Dermis blood vessel endothelial cell (primary cell): ENCODE measurements at regions not wholly inside any gene's neighbourhood (a gene's known extent, or its start where the extent isn't known, plus 50 kb on each side); places are given as distances from the start of the nearest gene placed in this dataset.

ENCODE experiments used
- DNase-seq: peaks from one replicate; pipeline ENCODE4 v3.0.0; 2010

DNA sequence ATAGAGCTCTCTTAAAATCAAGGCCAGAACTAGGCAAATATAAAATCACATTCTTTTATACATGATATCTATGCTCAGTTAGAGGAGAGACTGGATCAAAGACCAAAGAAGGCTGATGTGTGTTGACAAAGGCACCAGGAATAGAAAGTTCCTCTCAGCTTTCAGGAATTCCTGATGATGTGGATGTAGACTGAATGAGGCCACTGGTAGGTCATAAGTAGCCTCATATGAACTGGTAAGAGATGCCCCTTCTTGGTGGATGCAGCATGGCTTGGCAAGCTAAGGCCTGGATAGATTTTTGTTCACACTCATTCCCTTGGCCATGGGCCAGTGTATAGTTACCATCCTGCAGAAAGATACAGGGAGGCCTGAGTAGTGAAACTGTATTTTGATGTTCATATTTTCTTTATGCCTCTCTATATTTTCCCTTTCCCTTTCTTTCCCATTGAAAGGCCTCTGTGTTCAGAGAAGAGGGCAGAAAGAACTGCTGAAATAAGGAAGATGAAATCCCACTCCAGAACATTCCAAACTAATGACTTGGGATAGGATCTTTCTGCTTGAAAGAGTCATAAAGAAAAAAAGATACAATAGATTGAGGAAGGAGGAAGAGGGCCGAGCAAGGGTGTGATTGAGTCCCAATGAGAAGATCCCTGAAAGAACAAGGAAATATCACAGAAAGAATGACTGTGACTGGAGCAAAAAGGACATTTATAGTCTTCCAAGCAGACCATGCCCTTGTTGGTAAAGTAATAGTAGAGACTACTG, 2182.7 kb upstream of the PIK3C3 start:
- DNase-seq, result no peak

GRCh38 chr18:39770399-39770798, 2184.6 kb upstream of the PIK3C3 start:
- no peak for DNase-seq

GRCh38 chr18:39764873-39765272, 2190.2 kb upstream of the PIK3C3 start:
- DNase-seq, result no peak

- DNase-seq, result no peak
Measured at GRCh38 chr18:39761273-39761672, 2193.8 kb upstream of the PIK3C3 start.

DNA sequence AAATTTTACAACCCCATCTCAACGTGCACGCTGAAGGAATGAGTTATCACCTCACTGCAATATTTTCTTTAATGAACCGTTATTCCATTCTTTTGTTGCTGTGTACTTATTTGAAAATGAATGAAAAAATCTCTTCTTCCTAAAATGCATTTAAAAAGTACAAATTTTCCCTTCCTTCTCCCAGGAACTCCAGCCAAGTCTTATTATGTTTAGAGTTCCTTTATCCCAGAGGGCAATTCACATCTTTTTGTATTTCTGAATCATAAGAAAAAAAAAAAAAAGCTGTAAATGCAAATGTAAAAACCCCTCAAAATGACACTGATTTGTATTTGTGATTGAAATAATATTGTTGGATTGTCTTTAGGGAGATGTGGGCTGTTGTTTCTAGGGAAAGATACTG, 2194.3 kb upstream of the CELF4 start:
- no peak for DNase-seq

GRCh38 chr18:39753178-39753577, 2187.6 kb upstream of the CELF4 start:
- DNase-seq, result no peak

DNA sequence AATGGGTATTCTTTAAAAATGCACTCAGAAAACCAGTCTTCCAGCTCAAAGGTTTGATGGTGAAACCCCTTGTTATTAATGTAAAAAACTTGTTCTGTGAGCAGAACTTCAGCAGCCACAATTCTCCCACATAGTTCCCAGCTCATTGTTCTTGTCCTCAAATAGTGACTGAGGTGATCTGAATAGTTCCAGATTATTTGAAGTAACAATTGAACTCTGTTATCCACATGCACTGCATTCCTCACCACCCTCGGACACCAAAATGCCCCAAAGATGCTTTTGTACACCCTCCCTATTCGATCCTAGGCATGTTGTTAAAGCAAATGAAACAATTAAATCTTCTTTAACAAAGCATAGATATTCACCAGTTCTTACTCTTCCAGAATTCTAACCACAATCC, 2186.8 kb upstream of the CELF4 start:
- DNase-seq, result no peak

GRCh38 chr18:39751921-39752320, 2186.3 kb upstream of the CELF4 start:
- no peak for DNase-seq

- no peak for DNase-seq
Measured at GRCh38 chr18:39751161-39751560, 2185.6 kb upstream of the CELF4 start.

DNA sequence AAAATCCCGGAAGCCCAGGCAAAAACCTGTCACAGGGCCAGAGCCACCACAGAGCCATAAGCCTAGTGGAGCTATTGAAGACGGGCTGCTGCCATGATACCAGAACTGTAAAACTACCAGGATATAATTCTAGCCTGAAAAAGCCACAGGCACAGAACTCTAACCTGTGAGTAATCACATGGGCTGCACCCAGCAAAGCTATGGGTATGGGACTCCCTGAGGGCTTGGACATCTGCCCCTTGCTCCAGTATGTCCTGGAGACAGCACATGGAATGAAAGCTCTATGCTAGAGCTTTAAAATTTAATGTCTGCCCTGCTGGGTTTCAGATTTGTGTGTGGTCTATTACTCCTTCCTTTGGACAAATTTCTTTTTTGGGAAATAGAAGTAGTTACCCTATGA, 2183.6 kb upstream of the CELF4 start:
- DNase-seq, result no peak

GRCh38 chr18:39748727-39749126, 2183.1 kb upstream of the CELF4 start:
- DNase-seq, result no peak

DNA sequence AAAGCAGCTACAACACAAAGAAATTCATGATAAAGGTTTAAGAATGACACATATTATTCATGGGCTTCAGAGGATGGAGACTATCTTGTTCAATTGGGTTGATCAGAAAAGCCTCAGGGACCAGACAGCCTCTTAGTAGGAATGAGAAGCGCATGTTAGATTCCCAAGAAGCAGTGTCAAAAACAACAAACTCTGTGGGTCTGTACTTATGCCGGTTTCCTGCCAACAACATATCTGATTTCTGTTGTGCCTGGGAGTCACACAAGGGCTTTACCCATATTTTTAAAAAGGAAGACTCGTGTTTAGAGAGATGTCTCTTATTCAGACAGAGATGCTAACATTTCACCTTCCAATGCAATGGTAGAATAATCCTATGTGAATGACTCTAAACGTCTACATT, 2180.6 kb upstream of the CELF4 start:
- DNase-seq, result no peak

DNA sequence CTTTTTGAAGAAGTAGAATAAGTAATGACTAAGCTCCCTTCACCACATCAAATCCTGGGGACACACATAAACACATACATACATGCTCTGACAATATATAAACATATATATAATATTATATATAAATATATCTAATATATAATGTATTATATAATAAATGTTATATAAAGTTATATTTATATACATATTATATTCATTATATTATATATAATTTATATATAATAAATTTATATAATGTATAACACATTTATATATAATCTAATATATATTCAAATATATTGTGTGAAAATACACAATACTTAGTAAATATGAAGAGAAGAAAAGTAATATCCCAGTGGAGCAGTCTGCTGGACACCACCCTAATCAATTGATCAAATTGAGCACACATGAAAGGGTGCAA, 2177.9 kb upstream of the CELF4 start:
- DNase-seq, result no peak

GRCh38 chr18:39741755-39742466, 2176.3 kb upstream of the CELF4 start:
- DNase-seq, result no peak

DNA sequence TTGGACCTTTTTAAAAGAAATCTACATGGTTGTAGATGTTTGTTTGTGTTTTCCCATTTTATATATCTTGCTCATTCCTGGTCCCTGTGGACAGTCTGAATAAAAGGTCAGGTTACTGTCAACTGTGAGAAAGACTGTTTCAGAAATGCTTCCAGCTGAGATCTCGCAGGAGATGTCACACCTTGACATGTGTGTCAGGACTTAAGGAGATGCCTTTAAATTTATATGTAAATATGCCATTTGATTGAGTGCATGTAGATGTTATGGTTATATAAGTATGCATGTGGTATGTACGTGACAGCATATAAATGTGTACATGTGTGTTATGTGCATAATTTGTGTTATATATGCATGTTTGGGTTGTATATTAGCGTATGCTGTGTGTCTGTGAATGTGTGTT, 2172.3 kb upstream of the CELF4 start:
- no peak for DNase-seq

DNA sequence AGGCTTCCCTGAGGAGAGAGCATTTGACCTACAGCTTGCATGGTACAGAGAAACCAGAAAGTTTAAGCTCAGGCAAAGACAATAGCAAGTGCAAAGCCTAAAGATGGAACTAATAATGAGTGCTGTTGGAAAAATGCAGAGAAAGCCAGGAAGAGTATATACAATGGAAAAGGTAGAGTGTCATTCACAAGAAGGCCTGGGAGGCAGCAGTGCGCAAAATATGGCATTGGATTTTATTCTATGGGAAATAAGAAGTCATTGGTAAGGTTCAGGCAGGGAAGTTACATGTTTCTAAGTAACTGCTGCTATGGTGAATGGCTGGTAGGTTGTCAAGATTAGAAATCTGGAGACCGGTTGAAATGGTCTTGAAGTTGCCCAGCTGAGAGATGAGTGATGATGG, 2167.3 kb upstream of the CELF4 start:
- DNase-seq, result no peak

DNA sequence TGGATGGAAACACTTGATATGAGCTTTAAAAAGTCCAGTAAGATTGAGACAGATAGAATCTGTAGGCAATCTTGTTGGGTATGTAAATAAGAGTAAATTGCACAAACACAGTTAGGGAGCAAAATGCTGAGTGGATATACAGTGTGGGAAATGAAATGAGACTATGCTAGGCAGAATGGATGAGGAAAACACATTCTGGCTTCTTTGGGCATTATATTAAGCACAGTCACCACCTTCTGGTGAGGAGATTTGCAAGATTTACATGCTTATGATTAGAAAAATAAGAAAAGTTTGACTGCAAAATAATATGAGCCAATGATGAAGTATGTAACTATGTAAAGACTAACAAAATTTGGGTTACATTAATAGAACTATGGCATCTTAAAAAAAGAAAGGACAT, 2165.0 kb upstream of the CELF4 start:
- no peak for DNase-seq

GRCh38 chr18:39724652-39725051, 2159.1 kb upstream of the CELF4 start:
- peak; percentile 13 for DNase-seq

DNA sequence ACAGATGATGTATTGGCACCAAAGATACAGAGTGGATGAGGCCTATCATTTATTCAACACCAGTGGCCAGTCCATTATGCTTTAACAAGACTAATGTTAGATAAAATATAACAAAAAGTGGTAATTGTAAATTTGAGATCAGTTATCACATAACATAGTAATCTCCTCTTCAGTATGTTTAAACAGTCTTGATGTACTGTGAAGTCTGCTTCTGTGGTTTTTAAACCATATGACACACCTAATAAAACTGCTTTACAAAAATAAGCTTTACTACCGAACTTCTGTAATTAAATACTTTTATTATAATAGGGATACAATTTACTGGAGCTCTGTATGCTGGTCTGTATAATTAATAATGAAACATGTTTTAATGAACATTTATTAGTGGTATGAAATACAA, 2156.1 kb upstream of the CELF4 start:
- no peak for DNase-seq

DNA sequence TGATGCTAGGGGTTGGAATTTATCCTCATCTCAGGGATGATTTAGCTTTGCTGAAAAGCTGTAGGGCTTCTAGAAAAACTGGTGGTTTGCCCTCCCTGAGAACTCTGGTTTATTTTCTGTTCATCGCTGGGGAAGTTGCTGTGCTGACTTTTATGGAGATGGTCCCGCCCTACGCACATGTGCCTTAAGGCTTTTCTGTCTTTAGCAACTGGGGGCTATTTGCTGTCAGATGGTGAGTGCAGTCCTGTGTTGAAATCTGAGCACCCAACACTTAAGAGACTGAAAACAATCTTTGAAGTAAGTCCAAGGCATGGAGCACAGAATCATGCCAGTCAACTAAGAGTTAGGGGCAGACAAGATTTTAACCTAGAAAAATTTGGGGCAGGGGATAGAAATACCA, 2148.4 kb upstream of the CELF4 start:
- DNase-seq, result no peak

DNA sequence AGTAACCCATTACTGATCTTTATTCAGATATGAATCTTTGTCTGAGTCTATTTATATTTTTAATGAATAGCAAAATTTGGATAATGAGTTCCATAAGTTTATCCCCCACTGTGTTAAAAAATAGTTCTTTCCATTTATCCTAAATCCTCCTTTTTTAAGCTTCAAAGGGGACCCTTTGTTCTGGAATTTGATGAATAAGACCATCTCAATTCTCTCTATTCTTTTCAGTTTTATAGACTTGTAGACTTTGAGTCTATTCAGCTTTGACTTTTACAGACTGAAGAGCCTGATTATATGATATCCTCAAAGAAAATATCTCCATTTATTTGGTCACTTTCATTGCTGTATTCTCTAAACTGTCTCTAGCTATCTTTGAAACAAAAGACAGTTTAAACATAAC, 2146.1 kb upstream of the CELF4 start:
- no peak for DNase-seq

DNA sequence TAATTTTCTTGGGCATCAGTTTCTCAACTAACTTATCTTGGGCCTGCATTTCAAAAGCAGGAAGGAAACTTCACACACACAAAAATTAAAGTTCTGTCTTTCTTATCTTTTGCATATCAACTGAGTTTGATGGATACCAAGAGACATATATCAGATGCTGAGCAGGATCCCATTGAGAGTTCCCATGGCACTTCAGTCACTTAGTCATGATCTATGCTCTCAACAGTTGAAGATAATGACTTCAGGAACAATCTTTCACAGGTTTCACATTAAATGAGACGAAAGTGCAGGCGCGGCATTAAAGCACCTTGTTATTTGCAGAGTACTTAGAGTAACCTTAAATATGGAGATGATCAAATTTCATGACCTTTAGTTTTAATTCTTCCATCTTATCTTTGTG, 2139.8 kb upstream of the CELF4 start:
- DNase-seq, result no peak

- DNase-seq, result no peak
Measured at GRCh38 chr18:39702888-39703287, 2137.3 kb upstream of the CELF4 start.

- peak; percentile 67 for DNase-seq
Measured at GRCh38 chr18:39701839-39702238, 2136.2 kb upstream of the CELF4 start.
